ENCODE measurements at regions not wholly inside any gene's neighbourhood (a gene's known extent, or its start where the extent isn't known, plus 50 kb on each side); places are given as distances from the start of the nearest gene placed in this dataset.

GRCh38 chr4:124504431-124504830 lies 208.1 kb downstream of the ANKRD50 start:
- Mint-ChIP-seq H3K27ac (no peak overlapping the region), H3K36me3 (ENCODE audit: low read depth) (no peaks in the 10 kb centered on the region), H3K9me3 (no peaks in the 10 kb centered on the region), H3K4me1 (ENCODE audit: low read depth) (0 out of 2 replicates have a peak, but pooled peaks cover 5% of the 10 kb centered on the region), H3K27me3 (ENCODE audit: insufficient read depth) (no peaks in the 10 kb centered on the region), H3K4me3 (no peak overlapping the region)
- no peak for TF ChIP-seq CTCF (IDR thresholded peaks at IDR 0.05)
- DNase-seq: no peak

GRCh38 chr4:124505211-124505610 lies 207.3 kb downstream of the ANKRD50 start:
- 0 out of 2 replicates have a peak, but pooled peaks cover 5% of the 10 kb centered on the region for H3K4me1 Mint-ChIP-seq (ENCODE audit: low read depth)
- TF ChIP-seq CTCF (IDR thresholded peaks at IDR 0.05): no peak
- H3K27me3 Mint-ChIP-seq (ENCODE audit: insufficient read depth): no peaks in the 10 kb centered on the region
- H3K27ac Mint-ChIP-seq: no peak overlapping the region
- no peaks in the 10 kb centered on the region for H3K9me3 Mint-ChIP-seq
- no peak for DNase-seq
- H3K4me3 Mint-ChIP-seq: no peak overlapping the region
- H3K36me3 Mint-ChIP-seq (ENCODE audit: low read depth): no peaks in the 10 kb centered on the region

- Mint-ChIP-seq H3K9me3 (no peaks in the 10 kb centered on the region), H3K4me1 (ENCODE audit: low read depth) (0 out of 2 replicates have a peak, but pooled peaks cover 4% of the 10 kb centered on the region), H3K27me3 (ENCODE audit: insufficient read depth) (no peaks in the 10 kb centered on the region), H3K4me3 (no peak overlapping the region), H3K27ac (no peak overlapping the region), H3K36me3 (ENCODE audit: low read depth) (no peaks in the 10 kb centered on the region)
- DNase-seq: no peak
- no peak for TF ChIP-seq CTCF (IDR thresholded peaks at IDR 0.05)
These were observed 203.4 kb downstream of the ANKRD50 start for GRCh38 chr4:124509151-124509550.

GRCh38 chr4:124514588-124514987 lies 197.9 kb downstream of the ANKRD50 start:
- H3K4me1 Mint-ChIP-seq (ENCODE audit: low read depth): no peaks in the 10 kb centered on the region
- TF ChIP-seq CTCF (IDR thresholded peaks at IDR 0.05): no peak
- no peak overlapping the region for H3K27ac Mint-ChIP-seq
- no peaks in the 10 kb centered on the region for H3K9me3 Mint-ChIP-seq
- no peaks in the 10 kb centered on the region for H3K36me3 Mint-ChIP-seq (ENCODE audit: low read depth)
- no peak overlapping the region for H3K4me3 Mint-ChIP-seq
- DNase-seq: no peak
- no peaks in the 10 kb centered on the region for H3K27me3 Mint-ChIP-seq (ENCODE audit: insufficient read depth)

- Mint-ChIP-seq H3K27me3 (ENCODE audit: insufficient read depth) (no peaks in the 10 kb centered on the region), H3K4me1 (ENCODE audit: low read depth) (no peaks in the 10 kb centered on the region), H3K36me3 (ENCODE audit: low read depth) (no peaks in the 10 kb centered on the region), H3K27ac (no peak overlapping the region), H3K4me3 (no peak overlapping the region), H3K9me3 (no peaks in the 10 kb centered on the region)
- TF ChIP-seq CTCF (IDR thresholded peaks at IDR 0.05): no peak
- DNase-seq: no peak
These were observed 196.9 kb downstream of the ANKRD50 start for GRCh38 chr4:124515591-124515990.

GRCh38 chr4:124519196-124519595 lies 193.3 kb downstream of the ANKRD50 start:
- DNase-seq: no peak
- no peak for TF ChIP-seq CTCF (IDR thresholded peaks at IDR 0.05)
- H3K27me3 Mint-ChIP-seq (ENCODE audit: insufficient read depth): peaks cover 2% of the 10 kb centered on the region
- H3K27ac Mint-ChIP-seq: no peak overlapping the region
- no peaks in the 10 kb centered on the region for H3K36me3 Mint-ChIP-seq (ENCODE audit: low read depth)
- no peaks in the 10 kb centered on the region for H3K9me3 Mint-ChIP-seq
- H3K4me3 Mint-ChIP-seq: no peak overlapping the region
- no peaks in the 10 kb centered on the region for H3K4me1 Mint-ChIP-seq (ENCODE audit: low read depth)
